Neural cell (in vitro differentiated cells): ENCODE measurements at regions not wholly inside any gene's neighbourhood (a gene's known extent, or its start where the extent isn't known, plus 50 kb on each side); places are given as distances from the start of the nearest gene placed in this dataset.

Experiments
- POLR2AphosphoS5 ChIP-seq: IDR thresholded peaks from 2 replicates; pipeline ENCODE4 v1.6.1; 2012
- TF ChIP-seq, protein P1 (sequence below): fragments of 450-650 bp; IDR thresholded peaks from 2 replicates; pipeline ENCODE4 v1.5.1; 2014; ENCODE audit warnings: antibody characterized with exemption, mild to moderate bottlenecking, moderate library complexity; ENCODE audit not compliant: poor library complexity, severe bottlenecking
- TF ChIP-seq, protein P2 (sequence below): IDR thresholded peaks from 2 replicates; pipeline ENCODE4 v1.6.1; 2012; ENCODE audit warnings: borderline replicate concordance

- TF ChIP-seq, protein P1, sequence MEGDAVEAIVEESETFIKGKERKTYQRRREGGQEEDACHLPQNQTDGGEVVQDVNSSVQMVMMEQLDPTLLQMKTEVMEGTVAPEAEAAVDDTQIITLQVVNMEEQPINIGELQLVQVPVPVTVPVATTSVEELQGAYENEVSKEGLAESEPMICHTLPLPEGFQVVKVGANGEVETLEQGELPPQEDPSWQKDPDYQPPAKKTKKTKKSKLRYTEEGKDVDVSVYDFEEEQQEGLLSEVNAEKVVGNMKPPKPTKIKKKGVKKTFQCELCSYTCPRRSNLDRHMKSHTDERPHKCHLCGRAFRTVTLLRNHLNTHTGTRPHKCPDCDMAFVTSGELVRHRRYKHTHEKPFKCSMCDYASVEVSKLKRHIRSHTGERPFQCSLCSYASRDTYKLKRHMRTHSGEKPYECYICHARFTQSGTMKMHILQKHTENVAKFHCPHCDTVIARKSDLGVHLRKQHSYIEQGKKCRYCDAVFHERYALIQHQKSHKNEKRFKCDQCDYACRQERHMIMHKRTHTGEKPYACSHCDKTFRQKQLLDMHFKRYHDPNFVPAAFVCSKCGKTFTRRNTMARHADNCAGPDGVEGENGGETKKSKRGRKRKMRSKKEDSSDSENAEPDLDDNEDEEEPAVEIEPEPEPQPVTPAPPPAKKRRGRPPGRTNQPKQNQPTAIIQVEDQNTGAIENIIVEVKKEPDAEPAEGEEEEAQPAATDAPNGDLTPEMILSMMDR: no peak
- TF ChIP-seq, protein P2, sequence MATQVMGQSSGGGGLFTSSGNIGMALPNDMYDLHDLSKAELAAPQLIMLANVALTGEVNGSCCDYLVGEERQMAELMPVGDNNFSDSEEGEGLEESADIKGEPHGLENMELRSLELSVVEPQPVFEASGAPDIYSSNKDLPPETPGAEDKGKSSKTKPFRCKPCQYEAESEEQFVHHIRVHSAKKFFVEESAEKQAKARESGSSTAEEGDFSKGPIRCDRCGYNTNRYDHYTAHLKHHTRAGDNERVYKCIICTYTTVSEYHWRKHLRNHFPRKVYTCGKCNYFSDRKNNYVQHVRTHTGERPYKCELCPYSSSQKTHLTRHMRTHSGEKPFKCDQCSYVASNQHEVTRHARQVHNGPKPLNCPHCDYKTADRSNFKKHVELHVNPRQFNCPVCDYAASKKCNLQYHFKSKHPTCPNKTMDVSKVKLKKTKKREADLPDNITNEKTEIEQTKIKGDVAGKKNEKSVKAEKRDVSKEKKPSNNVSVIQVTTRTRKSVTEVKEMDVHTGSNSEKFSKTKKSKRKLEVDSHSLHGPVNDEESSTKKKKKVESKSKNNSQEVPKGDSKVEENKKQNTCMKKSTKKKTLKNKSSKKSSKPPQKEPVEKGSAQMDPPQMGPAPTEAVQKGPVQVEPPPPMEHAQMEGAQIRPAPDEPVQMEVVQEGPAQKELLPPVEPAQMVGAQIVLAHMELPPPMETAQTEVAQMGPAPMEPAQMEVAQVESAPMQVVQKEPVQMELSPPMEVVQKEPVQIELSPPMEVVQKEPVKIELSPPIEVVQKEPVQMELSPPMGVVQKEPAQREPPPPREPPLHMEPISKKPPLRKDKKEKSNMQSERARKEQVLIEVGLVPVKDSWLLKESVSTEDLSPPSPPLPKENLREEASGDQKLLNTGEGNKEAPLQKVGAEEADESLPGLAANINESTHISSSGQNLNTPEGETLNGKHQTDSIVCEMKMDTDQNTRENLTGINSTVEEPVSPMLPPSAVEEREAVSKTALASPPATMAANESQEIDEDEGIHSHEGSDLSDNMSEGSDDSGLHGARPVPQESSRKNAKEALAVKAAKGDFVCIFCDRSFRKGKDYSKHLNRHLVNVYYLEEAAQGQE: no peak
- no peak for TF ChIP-seq POLR2AphosphoS5
These were observed 52.8 kb upstream of the RORB start for GRCh38 chr9:74444369-74444768.
